Activated naive CD4-positive, alpha-beta T cell treated with anti-CD3 and anti-CD28 coated beads, Interleukin-2, amount 50 U/mL, for 72 hours (primary cell): ENCODE measurements at regions not wholly inside any gene's neighbourhood (a gene's known extent, or its start where the extent isn't known, plus 50 kb on each side); places are given as distances from the start of the nearest gene placed in this dataset.
A peak's percentile ranks its signal among the peaks of the same experiment; 100 is the strongest.

ENCODE experiments used
- ATAC-seq, 2 donors: fragments of 150-1000 bp; cut with Tn5 transposase; 2 replicates each; pipeline ENCODE4 v1.10.0; 2021; ENCODE audit warnings: mild to moderate bottlenecking in 2 of 2, moderate library complexity in 2 of 2
- DNase-seq, 2 donors: peaks; one replicate each; pipeline ENCODE4 v3.0.0; 2021 to 2022; ENCODE audit warnings: low spot score in 2 of 2
- H3K27ac Mint-ChIP-seq, 2 donors: one replicate each; pipeline ENCODE4 v1.8.0; 2022; ENCODE audit warnings: mild to moderate bottlenecking in 2 of 2, mixed read lengths in 2 of 2
- H3K36me3 Mint-ChIP-seq, 2 donors: one replicate each; pipeline ENCODE4 v1.8.0; 2022; ENCODE audit warnings: mixed read lengths in 2 of 2
- H3K9me3 Mint-ChIP-seq, 2 donors: one replicate each; pipeline ENCODE4 v1.8.0; 2022; ENCODE audit warnings: mixed read lengths in 2 of 2

DNA sequence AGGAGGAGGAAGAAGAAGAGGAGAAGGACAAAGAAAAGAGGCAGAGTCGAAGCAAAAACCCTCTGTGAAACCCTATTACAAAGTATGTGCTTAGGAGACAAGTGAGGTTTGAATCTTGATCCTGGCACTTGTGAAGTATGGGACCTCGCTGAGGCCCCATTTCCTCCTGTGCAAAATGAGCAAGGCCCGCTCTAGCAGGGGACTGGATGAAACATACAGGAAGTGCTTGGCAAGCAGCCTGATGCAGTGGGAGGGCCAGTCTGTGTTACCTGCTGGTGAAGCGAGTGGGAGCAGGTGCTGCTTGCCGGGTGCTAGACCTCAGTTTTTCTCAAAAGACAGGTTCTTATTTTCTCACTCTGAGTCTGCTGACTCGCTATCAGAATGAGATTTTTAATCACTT, 150.4 kb downstream of the JCAD start:
- DNase-seq (peak in 1 of 2 donors; percentile 25), ATAC-seq (peak; percentile 47 to 83)
- Mint-ChIP-seq H3K36me3 (peaks cover 8% of the 10 kb centered on the region in 2 donors), H3K27ac (no peak overlapping the region), H3K9me3 (peaks cover 0 to 7% of the 10 kb centered on the region in 2 donors)

DNA sequence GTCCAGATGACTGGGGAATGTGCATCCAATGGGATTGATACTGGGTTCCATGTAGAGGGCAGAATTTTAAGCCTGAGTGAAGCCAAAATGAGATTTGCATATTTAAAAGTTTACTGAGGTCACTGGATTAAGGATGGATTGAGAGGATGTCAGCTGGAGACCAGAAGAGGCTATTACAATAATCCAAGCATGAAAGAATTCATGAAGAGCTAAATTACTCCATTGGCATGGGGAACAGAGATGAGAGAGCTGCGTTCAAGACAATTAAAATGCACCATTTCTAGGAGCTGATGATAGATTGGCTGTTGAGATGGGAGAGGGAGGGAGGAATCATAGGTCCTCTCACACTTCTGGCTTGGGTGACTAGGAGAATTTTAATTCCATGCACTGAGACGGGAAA, 158.5 kb downstream of the JCAD start:
- DNase-seq (no peak), ATAC-seq (no peak)
- H3K36me3 Mint-ChIP-seq: no peaks in the 10 kb centered on the region
- peaks cover 0 to 5% of the 10 kb centered on the region in 2 donors for H3K9me3 Mint-ChIP-seq
- no peak overlapping the region for H3K27ac Mint-ChIP-seq

DNA sequence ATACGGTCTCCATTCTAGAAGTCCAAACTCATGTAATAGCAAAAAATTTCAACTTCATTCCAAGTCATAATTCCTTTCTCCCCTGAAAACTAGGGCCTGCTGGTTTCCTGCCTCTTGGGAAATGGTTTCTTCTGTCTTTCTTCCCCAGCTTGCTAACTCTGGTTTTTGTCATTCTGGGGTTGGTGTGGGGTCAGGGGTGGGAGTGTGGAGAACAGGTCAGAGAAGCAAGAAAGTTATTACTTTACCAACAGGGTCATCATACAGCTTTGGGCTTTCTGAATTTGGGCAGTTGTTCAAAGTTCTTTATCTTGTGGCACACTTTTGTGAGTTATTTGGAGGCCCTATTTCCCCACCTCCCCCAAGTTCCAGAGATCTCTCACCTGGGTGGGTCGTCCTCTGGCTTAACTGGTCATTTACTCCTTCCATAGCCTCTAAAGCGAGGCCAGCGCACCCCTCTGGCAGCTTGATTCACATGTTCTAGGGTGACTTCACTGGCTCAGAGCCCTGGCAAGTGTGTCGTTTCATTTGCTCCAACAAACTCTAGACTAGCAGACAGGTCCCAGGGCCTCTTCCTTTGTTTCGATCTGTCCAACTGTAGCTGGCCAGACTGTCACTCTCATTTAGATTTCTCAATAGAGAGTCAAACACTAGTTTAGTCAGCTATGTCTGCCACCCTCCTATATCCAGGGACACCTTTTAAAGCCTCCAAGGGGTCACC, 161.2 kb downstream of the JCAD start:
- Mint-ChIP-seq H3K36me3 (no peaks in the 10 kb centered on the region), H3K9me3 (no peaks in the 10 kb centered on the region), H3K27ac (no peak overlapping the region)
- ATAC-seq (no peak), DNase-seq (no peak)

DNA sequence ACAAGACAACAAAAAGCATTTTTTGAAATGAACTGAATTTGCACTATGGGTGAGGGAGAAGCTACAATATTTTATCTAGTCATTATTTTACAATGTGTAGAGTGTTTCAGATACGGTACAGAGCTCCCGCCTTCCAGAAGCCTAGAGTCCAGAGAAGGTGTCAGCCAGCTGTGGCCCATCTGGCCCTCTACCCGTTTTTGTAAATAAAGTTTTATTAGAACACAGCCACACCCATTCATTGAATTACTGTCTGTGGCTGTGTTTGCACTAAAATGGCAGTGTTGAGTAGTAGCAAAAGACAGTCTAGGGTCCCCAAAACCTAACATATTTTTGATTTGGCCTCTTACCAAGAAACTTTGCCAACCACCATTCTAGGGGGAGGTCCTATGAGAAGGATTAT, 162.0 kb downstream of the JCAD start:
- H3K27ac Mint-ChIP-seq: no peak overlapping the region

DNA sequence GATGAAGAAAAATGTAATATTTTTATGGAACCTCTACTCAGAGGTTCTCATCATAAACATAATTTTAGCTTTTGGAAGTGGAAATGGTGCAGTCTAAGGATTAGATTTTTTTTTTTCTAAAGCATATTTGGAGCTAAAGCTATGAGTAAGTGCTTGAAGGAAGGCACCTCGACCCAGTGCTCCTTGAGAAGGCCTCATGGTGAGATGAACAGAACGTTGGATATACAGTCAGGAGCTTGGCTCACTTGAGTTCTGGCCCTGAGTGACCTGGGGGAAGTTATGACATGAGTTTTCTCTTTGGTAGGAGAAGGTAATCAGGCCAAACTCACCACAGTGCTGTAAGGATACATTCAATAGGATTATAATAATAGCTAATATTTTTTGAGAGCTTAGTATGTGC, 163.3 kb downstream of the JCAD start:
- H3K9me3 Mint-ChIP-seq: no peaks in the 10 kb centered on the region
- DNase-seq: no peak
- no peak for ATAC-seq
- no peak overlapping the region for H3K27ac Mint-ChIP-seq
- H3K36me3 Mint-ChIP-seq: no peaks in the 10 kb centered on the region

More for the DNA sequence above, 162.0 kb downstream of the JCAD start:
- DNase-seq (no peak), ATAC-seq (no peak)
- no peaks in the 10 kb centered on the region for H3K9me3 Mint-ChIP-seq
- H3K36me3 Mint-ChIP-seq: no peaks in the 10 kb centered on the region

DNA sequence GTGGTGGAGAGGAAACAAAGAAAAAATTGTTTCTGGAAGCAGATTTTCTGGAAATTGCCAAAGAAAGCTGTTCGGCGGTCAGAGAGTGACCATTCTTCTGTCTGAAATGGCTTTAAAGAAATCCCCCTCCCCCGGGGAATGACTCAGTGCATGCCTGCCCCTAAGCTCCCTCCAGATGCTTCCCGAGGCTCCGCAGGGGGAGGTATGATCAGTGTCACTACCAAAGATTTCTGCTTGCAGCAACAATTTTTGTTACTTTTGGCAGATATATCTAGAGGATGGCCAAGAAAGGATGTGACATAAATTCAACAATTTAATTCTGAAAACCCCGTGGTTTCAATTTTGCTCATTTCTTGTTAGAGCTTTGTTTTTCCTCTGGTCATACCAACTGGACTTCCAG, 163.9 kb downstream of the JCAD start:
- Mint-ChIP-seq H3K36me3 (no peaks in the 10 kb centered on the region), H3K27ac (no peak overlapping the region), H3K9me3 (no peaks in the 10 kb centered on the region)
- no peak for DNase-seq
- no peak for ATAC-seq

GRCh38 chr10:29888321-29888720, 171.1 kb downstream of the JCAD start:
- Mint-ChIP-seq H3K27ac (no peak overlapping the region), H3K36me3 (no peaks in the 10 kb centered on the region), H3K9me3 (peaks cover 0 to 4% of the 10 kb centered on the region in 2 donors)
- no peak for DNase-seq
- ATAC-seq: no peak

GRCh38 chr10:29886299-29886698, 173.1 kb downstream of the JCAD start:
- ATAC-seq: no peak
- no peaks in the 10 kb centered on the region for H3K36me3 Mint-ChIP-seq
- DNase-seq: no peak

DNA sequence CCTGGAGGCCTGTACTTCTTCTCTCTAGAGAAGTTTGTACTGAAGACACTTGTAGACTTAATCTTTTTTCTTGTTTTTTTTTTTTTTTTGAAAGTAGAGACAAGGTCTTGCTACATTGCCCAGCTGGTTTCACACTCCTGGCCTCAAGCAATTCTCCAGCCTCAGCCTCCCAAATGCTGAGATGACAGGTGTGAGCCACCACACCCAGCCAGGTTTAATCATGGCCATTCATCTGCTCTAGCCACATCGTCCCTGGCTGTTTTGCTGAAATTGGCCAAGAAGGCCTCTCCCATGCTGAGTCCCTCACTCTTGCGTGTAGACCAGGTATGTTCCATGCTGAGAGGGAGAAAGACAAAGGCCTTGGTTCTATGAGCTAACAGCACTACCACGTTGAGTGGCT, 176.2 kb downstream of the JCAD start:
- no peak overlapping the region for H3K27ac Mint-ChIP-seq
- DNase-seq: no peak
- H3K36me3 Mint-ChIP-seq: no peaks in the 10 kb centered on the region
- H3K9me3 Mint-ChIP-seq: peaks cover 0 to 4% of the 10 kb centered on the region in 2 donors
- ATAC-seq: no peak

More at GRCh38 chr10:29886299-29886698, 173.1 kb downstream of the JCAD start:
- Mint-ChIP-seq H3K27ac (no peak overlapping the region), H3K9me3 (peaks cover 0 to 4% of the 10 kb centered on the region in 2 donors)

GRCh38 chr10:29882766-29883165, 176.6 kb downstream of the JCAD start:
- ATAC-seq (no peak), DNase-seq (no peak)
- no peaks in the 10 kb centered on the region for H3K36me3 Mint-ChIP-seq
- H3K27ac Mint-ChIP-seq: no peak overlapping the region
- H3K9me3 Mint-ChIP-seq: peaks cover 0 to 4% of the 10 kb centered on the region in 2 donors

GRCh38 chr10:29881811-29882210, 177.6 kb downstream of the JCAD start:
- Mint-ChIP-seq H3K9me3 (peaks cover 0 to 4% of the 10 kb centered on the region in 2 donors), H3K36me3 (no peaks in the 10 kb centered on the region), H3K27ac (no peak overlapping the region)
- ATAC-seq: no peak
- no peak for DNase-seq

- no peaks in the 10 kb centered on the region for H3K36me3 Mint-ChIP-seq
- DNase-seq: no peak
- H3K9me3 Mint-ChIP-seq: peaks cover 0 to 4% of the 10 kb centered on the region in 2 donors
- H3K27ac Mint-ChIP-seq: no peak overlapping the region
- ATAC-seq: no peak
Measured at GRCh38 chr10:29881336-29881771, 178.0 kb downstream of the JCAD start.

DNA sequence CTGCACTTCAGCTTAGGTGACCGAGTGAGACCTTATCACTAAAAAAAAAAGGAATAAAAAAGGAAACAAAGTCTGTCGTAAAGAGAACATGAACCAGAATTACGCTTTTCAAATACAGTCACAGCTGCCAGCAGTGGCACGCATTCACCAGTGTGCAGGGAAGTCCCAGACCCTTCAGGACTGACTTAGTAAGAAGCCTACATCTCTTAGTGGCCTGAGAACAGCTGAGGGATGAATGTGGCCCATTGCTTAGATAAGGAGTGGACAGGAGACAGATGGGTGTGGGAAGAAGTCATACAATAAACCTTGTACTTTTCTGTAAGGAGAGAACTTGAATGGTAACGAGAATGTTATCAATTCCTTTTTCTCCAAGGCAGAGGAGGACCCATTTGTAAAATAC, 178.5 kb downstream of the JCAD start:
- Mint-ChIP-seq H3K27ac (peak overlapping the region in 1 of 2 donors; percentile 72), H3K9me3 (peaks cover 0 to 4% of the 10 kb centered on the region in 2 donors), H3K36me3 (no peaks in the 10 kb centered on the region)
- no peak for ATAC-seq
- DNase-seq: no peak

GRCh38 chr10:29879862-29880261, 179.5 kb downstream of the JCAD start:
- DNase-seq (no peak), ATAC-seq (no peak)
- H3K27ac Mint-ChIP-seq: no peak overlapping the region
- peaks cover 0 to under 1% of the 10 kb centered on the region in 2 donors for H3K9me3 Mint-ChIP-seq
- H3K36me3 Mint-ChIP-seq: no peaks in the 10 kb centered on the region

DNA sequence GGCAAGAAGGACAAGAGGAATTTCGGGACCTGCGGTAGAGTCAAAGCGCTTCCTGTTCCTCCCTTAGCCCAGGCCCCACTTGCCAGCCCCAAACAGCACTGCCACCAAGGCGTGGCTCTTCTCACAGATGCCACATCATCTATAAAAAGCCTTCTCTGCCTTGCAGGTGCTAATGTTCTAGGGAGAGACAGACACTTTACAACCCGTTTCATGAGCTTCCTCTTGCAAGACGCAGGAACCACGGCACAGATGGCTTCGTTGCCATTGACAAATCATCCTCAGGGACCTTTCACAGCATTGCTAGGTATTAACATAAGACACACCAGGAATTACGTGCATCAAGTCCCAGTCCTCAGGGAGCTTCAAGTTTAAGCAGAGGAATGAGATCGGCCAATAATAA, 180.9 kb downstream of the JCAD start:
- Mint-ChIP-seq H3K27ac (no peak overlapping the region), H3K36me3 (no peaks in the 10 kb centered on the region), H3K9me3 (no peaks in the 10 kb centered on the region)
- no peak for DNase-seq
- no peak for ATAC-seq

DNA sequence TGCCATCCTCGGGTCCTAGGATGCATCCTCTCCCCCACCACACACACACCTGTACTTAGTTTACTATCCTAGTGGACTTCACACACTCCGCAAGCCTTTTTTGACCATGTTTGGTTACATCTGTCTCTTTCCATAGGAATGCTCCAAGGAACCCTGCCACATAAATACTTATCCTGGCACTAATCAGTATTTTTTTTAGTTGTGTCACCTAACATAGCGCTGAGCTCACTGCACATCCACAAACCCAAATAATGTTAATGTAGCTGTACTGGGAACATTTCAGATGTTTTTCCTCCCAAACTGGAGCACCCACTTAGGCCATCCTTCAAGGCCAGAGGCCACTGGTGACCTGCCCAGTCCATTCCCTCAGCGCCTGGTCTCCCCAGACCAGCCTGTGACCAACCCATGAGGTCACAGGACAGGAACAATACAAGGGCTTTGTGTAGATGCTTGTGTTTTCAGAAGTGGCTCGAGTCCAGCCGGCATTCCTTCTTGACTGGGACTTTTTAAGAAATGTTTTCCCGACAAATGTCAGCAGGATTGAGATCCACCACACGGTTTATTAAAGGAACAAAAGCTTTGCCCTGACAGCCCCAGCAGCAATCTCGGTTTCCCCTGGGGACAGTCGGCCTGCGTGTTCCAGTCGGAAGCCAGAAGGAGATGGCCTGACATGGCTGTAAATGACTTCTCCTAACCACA, 181.4 kb downstream of the JCAD start:
- DNase-seq (no peak), ATAC-seq (no peak)
- no peak overlapping the region for H3K27ac Mint-ChIP-seq
- no peaks in the 10 kb centered on the region for H3K36me3 Mint-ChIP-seq
- H3K9me3 Mint-ChIP-seq: no peaks in the 10 kb centered on the region

GRCh38 chr10:29876008-29876555, 183.3 kb downstream of the JCAD start:
- ATAC-seq (no peak), DNase-seq (no peak)
- Mint-ChIP-seq H3K27ac (no peak overlapping the region), H3K9me3 (no peaks in the 10 kb centered on the region), H3K36me3 (no peaks in the 10 kb centered on the region)
